Neural cell (in vitro differentiated cells): ENCODE measurements at regions not wholly inside any gene's neighbourhood (a gene's known extent, or its start where the extent isn't known, plus 50 kb on each side); places are given as distances from the start of the nearest gene placed in this dataset.

Experiments used
- H2AFZ ChIP-seq: fragments of 200-600, 300-800 bp; sonication (generic), shearing (Covaris generic); 2 replicates; pipeline ENCODE4 v1.6.0; 2014; ENCODE audit warnings: low read depth, mild to moderate bottlenecking, antibody characterized with exemption, low read length, moderate library complexity
- H3F3A ChIP-seq: fragments of 200-600 bp; shearing (Covaris generic); 2 replicates; pipeline ENCODE4 v1.6.1; 2016; ENCODE audit warnings: mild to moderate bottlenecking, moderate library complexity, mixed read lengths, antibody characterized with exemption, low read length; ENCODE audit not compliant: insufficient read depth, poor library complexity, severe bottlenecking
- H3K27ac ChIP-seq: fragments of 200-600, 300-800 bp; sonication (generic), shearing (Covaris generic); 2 replicates; pipeline ENCODE4 v1.5.1; 2014; ENCODE audit warnings: mild to moderate bottlenecking, low read length, moderate library complexity
- H3K27me3 ChIP-seq: fragments of 300-800, 200-600 bp; sonication (generic), shearing (Covaris generic); 2 replicates; pipeline ENCODE4 v1.6.0; 2014; ENCODE audit warnings: mild to moderate bottlenecking, low read depth, low read length, moderate library complexity; ENCODE audit not compliant: insufficient read depth
- H3K36me3 ChIP-seq: fragments of 300-800, 200-600 bp; sonication (generic), shearing (Covaris generic); 2 replicates; pipeline ENCODE4 v1.5.1; 2014; ENCODE audit warnings: mild to moderate bottlenecking, antibody characterized with exemption, low read length, moderate library complexity; ENCODE audit not compliant: insufficient read depth
- H3K4me2 ChIP-seq: fragments of 300-800, 200-600 bp; sonication (generic), shearing (Covaris generic); 2 replicates; pipeline ENCODE4 v1.6.0; 2014; ENCODE audit warnings: mild to moderate bottlenecking, low read length
- H3K4me3 ChIP-seq: fragments of 300-800, 200-600 bp; sonication (generic), shearing (Covaris generic); 2 replicates; pipeline ENCODE4 v1.5.1; 2014; ENCODE audit warnings: mild to moderate bottlenecking, low read length, moderate library complexity
- H3K79me2 ChIP-seq: fragments of 200-600 bp; shearing (Covaris generic); replicated peaks from 2 replicates; pipeline ENCODE4 v1.6.0; 2014; ENCODE audit warnings: mild to moderate bottlenecking, low read length, moderate library complexity; ENCODE audit not compliant: insufficient read depth
- H3K9ac ChIP-seq: fragments of 300-800, 200-600 bp; sonication (generic), shearing (Covaris generic); 2 replicates; pipeline ENCODE4 v1.6.1; 2016; ENCODE audit warnings: mild to moderate bottlenecking, low read length, mixed read lengths
- H3K9me2 ChIP-seq: fragments of 200-600 bp; shearing (Covaris generic); 2 replicates; pipeline ENCODE4 v1.6.1; 2016; ENCODE audit warnings: mild to moderate bottlenecking, low read length, mixed read lengths; ENCODE audit not compliant: insufficient read depth
- H3K9me3 ChIP-seq: fragments of 200-600, 300-800 bp; sonication (generic), shearing (Covaris generic); 2 replicates; pipeline ENCODE4 v1.6.1; 2016; ENCODE audit warnings: mild to moderate bottlenecking, mixed run types, low read length, moderate library complexity, mixed read lengths
- H4K20me1 ChIP-seq: fragments of 200-600 bp; shearing (Covaris generic); 2 replicates; pipeline ENCODE4 v1.6.1; 2016; ENCODE audit warnings: mild to moderate bottlenecking, mixed run types; ENCODE audit not compliant: insufficient read depth
- EP300 ChIP-seq: fragments of 450-650 bp; conservative IDR thresholded peaks from 2 replicates; pipeline ENCODE4 v1.6.1; 2014; ENCODE audit warnings: antibody characterized with exemption, mild to moderate bottlenecking, moderate library complexity; ENCODE audit not compliant: poor library complexity, severe bottlenecking
- EZH2 ChIP-seq: fragments of 200-600, 300-800 bp; shearing (Covaris generic), sonication (generic); IDR thresholded peaks from 2 replicates; pipeline ENCODE4 v1.6.1; 2014; ENCODE audit warnings: antibody characterized with exemption, low read length, borderline replicate concordance, mild to moderate bottlenecking; ENCODE audit not compliant: insufficient read depth, poor library complexity, severe bottlenecking
- MXI1 ChIP-seq: fragments of 450-650 bp; conservative IDR thresholded peaks from 2 replicates; pipeline ENCODE4 v1.6.1; 2014; ENCODE audit warnings: antibody characterized with exemption, mild to moderate bottlenecking; ENCODE audit not compliant: poor library complexity, severe bottlenecking
- POLR2AphosphoS5 ChIP-seq: IDR thresholded peaks from 2 replicates; pipeline ENCODE4 v1.6.1; 2012
- RAD21 ChIP-seq: fragments of 450-650 bp; conservative IDR thresholded peaks from 2 replicates; pipeline ENCODE4 v1.6.1; 2014; ENCODE audit warnings: antibody characterized with exemption, mild to moderate bottlenecking, moderate library complexity
- SMC3 ChIP-seq: fragments of 450-650 bp; conservative IDR thresholded peaks from 2 replicates; pipeline ENCODE4 v1.6.1; 2014; ENCODE audit warnings: antibody characterized with exemption, mild to moderate bottlenecking, moderate library complexity; ENCODE audit not compliant: poor library complexity
- TAF1 ChIP-seq: IDR thresholded peaks from 2 replicates; pipeline ENCODE4 v1.6.1; 2012; ENCODE audit warnings: low read depth
- TF ChIP-seq, protein P1 (sequence below): IDR thresholded peaks from 2 replicates; pipeline ENCODE4 v1.6.1; 2012; ENCODE audit warnings: borderline replicate concordance
- TF ChIP-seq, protein P2 (sequence below): fragments of 450-650 bp; IDR thresholded peaks from 2 replicates; pipeline ENCODE4 v1.5.1; 2014; ENCODE audit warnings: antibody characterized with exemption, mild to moderate bottlenecking, moderate library complexity; ENCODE audit not compliant: poor library complexity, severe bottlenecking

DNA sequence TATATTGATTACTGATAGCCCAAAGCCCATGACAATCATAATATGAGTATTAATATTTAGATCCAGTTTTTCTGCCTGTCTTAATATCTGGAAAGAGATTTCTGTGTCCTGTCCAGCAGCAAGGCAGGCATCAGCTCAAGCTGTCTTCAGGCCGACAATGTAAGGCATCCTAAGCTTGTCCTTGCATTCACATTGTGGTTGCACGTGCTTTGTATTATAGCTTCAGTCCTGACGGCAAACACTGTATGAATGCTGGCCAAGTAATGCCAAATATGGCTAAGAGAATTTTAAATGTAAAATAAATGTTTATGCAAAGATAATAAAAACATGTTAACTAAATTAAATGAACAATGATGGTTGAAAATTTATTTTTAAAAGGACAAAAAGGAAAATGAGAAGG, 255.7 kb upstream of the RPS6KA3 start:
- H4K20me1 ChIP-seq: no peaks in the 10 kb centered on the region
- H3K27me3 ChIP-seq: no peaks in the 10 kb centered on the region
- H3K9me3 ChIP-seq: no peaks in the 10 kb centered on the region
- H3K27ac ChIP-seq: no peak overlapping the region
- H3K4me3 ChIP-seq: no peak overlapping the region
- H2AFZ ChIP-seq: no peak overlapping the region
- H3F3A ChIP-seq: no peaks in the 10 kb centered on the region
- H3K36me3 ChIP-seq: no peaks in the 10 kb centered on the region
- no peaks in the 10 kb centered on the region for H3K79me2 ChIP-seq
- H3K4me2 ChIP-seq: no peak overlapping the region
- no peak for TF ChIP-seq EP300
- no peak for TF ChIP-seq EZH2
- no peak for TF ChIP-seq TAF1
- no peak for TF ChIP-seq POLR2AphosphoS5
- no peaks in the 10 kb centered on the region for H3K9me2 ChIP-seq
- no peak overlapping the region for H3K9ac ChIP-seq

DNA sequence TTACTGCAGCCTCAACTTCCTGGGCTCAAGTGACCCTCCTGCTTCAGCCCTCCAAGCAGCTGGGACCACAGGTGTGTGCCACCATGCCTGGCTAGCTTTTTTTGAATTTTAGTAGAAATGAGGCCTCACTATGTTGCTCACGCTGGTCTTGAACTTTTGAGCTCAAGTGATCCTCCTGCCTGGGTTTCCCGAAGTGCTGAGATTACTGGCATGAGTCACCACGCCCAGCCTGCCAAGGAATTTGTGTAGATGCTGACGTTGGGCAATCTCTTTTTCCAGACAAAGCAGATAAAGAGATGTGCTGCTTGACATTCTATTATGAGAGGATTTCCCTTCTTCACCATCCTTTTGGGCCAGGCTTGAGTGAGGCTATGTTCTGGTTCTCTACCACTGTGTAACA, 254.5 kb upstream of the RPS6KA3 start:
- Histone ChIP-seq H3K9me2 (no peaks in the 10 kb centered on the region), H3K9ac (no peak overlapping the region), H3K4me2 (no peak overlapping the region), H4K20me1 (no peaks in the 10 kb centered on the region), H3K27ac (no peak overlapping the region), H3F3A (no peaks in the 10 kb centered on the region), H3K79me2 (no peaks in the 10 kb centered on the region), H2AFZ (no peak overlapping the region), H3K27me3 (no peaks in the 10 kb centered on the region), H3K4me3 (no peak overlapping the region), H3K36me3 (no peaks in the 10 kb centered on the region), H3K9me3 (no peaks in the 10 kb centered on the region)
- TF ChIP-seq MXI1 (no peak), SMC3 (no peak), RAD21 (no peak), EP300 (no peak), TAF1 (no peak), EZH2 (no peak), POLR2AphosphoS5 (no peak)
- TF ChIP-seq, protein P1, sequence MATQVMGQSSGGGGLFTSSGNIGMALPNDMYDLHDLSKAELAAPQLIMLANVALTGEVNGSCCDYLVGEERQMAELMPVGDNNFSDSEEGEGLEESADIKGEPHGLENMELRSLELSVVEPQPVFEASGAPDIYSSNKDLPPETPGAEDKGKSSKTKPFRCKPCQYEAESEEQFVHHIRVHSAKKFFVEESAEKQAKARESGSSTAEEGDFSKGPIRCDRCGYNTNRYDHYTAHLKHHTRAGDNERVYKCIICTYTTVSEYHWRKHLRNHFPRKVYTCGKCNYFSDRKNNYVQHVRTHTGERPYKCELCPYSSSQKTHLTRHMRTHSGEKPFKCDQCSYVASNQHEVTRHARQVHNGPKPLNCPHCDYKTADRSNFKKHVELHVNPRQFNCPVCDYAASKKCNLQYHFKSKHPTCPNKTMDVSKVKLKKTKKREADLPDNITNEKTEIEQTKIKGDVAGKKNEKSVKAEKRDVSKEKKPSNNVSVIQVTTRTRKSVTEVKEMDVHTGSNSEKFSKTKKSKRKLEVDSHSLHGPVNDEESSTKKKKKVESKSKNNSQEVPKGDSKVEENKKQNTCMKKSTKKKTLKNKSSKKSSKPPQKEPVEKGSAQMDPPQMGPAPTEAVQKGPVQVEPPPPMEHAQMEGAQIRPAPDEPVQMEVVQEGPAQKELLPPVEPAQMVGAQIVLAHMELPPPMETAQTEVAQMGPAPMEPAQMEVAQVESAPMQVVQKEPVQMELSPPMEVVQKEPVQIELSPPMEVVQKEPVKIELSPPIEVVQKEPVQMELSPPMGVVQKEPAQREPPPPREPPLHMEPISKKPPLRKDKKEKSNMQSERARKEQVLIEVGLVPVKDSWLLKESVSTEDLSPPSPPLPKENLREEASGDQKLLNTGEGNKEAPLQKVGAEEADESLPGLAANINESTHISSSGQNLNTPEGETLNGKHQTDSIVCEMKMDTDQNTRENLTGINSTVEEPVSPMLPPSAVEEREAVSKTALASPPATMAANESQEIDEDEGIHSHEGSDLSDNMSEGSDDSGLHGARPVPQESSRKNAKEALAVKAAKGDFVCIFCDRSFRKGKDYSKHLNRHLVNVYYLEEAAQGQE: no peak
- TF ChIP-seq, protein P2, sequence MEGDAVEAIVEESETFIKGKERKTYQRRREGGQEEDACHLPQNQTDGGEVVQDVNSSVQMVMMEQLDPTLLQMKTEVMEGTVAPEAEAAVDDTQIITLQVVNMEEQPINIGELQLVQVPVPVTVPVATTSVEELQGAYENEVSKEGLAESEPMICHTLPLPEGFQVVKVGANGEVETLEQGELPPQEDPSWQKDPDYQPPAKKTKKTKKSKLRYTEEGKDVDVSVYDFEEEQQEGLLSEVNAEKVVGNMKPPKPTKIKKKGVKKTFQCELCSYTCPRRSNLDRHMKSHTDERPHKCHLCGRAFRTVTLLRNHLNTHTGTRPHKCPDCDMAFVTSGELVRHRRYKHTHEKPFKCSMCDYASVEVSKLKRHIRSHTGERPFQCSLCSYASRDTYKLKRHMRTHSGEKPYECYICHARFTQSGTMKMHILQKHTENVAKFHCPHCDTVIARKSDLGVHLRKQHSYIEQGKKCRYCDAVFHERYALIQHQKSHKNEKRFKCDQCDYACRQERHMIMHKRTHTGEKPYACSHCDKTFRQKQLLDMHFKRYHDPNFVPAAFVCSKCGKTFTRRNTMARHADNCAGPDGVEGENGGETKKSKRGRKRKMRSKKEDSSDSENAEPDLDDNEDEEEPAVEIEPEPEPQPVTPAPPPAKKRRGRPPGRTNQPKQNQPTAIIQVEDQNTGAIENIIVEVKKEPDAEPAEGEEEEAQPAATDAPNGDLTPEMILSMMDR: no peak

DNA sequence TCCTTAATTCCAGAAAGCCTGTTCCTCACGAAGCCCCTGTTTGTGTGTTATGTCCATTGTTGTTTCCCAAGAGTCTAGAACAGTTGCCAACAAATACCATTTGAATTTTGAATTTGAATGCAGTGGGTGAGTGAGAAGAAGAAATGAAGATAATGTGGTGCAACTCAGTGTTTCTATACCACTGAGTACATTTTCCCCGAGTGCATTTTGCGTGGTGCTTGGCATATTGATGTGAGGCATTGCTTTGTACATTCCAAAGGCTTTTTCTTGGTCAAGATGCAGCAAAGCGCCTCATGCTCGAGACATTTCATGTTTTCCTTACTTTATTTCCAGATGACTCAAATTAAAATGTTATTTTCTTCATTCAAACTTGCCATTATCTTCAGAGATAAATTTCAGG, 253.1 kb upstream of the RPS6KA3 start:
- no peaks in the 10 kb centered on the region for H3K9me2 ChIP-seq
- H3K4me2 ChIP-seq: no peak overlapping the region
- no peak overlapping the region for H3K4me3 ChIP-seq
- no peaks in the 10 kb centered on the region for H3F3A ChIP-seq
- no peak for TF ChIP-seq POLR2AphosphoS5
- no peak for TF ChIP-seq EP300
- TF ChIP-seq, protein P1: no peak
- no peak for TF ChIP-seq TAF1
- no peak for TF ChIP-seq MXI1
- TF ChIP-seq, protein P2: no peak
- no peak for TF ChIP-seq EZH2
- TF ChIP-seq SMC3: no peak
- TF ChIP-seq RAD21: no peak
- H3K79me2 ChIP-seq: no peaks in the 10 kb centered on the region
- H3K36me3 ChIP-seq: no peaks in the 10 kb centered on the region
- H3K27ac ChIP-seq: no peak overlapping the region
- no peaks in the 10 kb centered on the region for H3K9me3 ChIP-seq
- H2AFZ ChIP-seq: no peak overlapping the region
- no peaks in the 10 kb centered on the region for H3K27me3 ChIP-seq
- H3K9ac ChIP-seq: no peak overlapping the region
- H4K20me1 ChIP-seq: no peaks in the 10 kb centered on the region
